H1 (cell line): ENCODE measurements at regions not wholly inside any gene's neighbourhood (a gene's known extent, or its start where the extent isn't known, plus 50 kb on each side); places are given as distances from the start of the nearest gene placed in this dataset.

Source experiments
- CTCF ChIA-PET: fragments of 300-600 bp; sonication (Branson Sonifier 250); formaldehyde crosslinking; loops from one replicate; lab custom pipeline; 2021; ENCODE audit not compliant: partially characterized antibody; lab: Charles Lee
- POLR2A ChIA-PET: fragments of 300-600 bp; sonication (Branson Sonifier 250); formaldehyde crosslinking; loops from one replicate; lab custom pipeline; 2021; ENCODE audit warnings: inconsistent platforms; ENCODE audit not compliant: partially characterized antibody; lab: Charles Lee
- DNase-seq, 2 experiments: peaks; one replicate each; pipeline versions ENCODE4 v3.0.0 to v3.0.0-alpha.2; 2010 to 2022; ENCODE audit warnings: low spot score in 2 of 2, low read depth in 1 of 2, mixed read lengths in 1 of 2
- FAIRE-seq: peaks from 2 replicates; lab custom pipeline; 2011; peaks lifted over from hg19 to GRCh38; lab: Jason Lieb, UNC
- H2AFZ ChIP-seq: 2 replicates; pipeline ENCODE4 v1.8.1; 2012; ENCODE audit warnings: low read length, inconsistent platforms
- H2AK5ac ChIP-seq: 2 replicates; pipeline ENCODE4 v1.6.1; 2013; ENCODE audit warnings: low read depth, low read length
- H2BK120ac ChIP-seq: replicated peaks from 2 replicates; pipeline ENCODE3; 2013; ENCODE audit warnings: low read depth, low read length, inconsistent platforms
- H2BK12ac ChIP-seq: 2 replicates; pipeline ENCODE4 v1.6.1; 2013; ENCODE audit warnings: low read depth, low read length
- H2BK15ac ChIP-seq: 2 replicates; pipeline ENCODE4 v1.6.1; 2013; ENCODE audit warnings: low read length
- H2BK20ac ChIP-seq: 2 replicates; pipeline ENCODE4 v1.6.1; 2013; ENCODE audit warnings: low read length
- H2BK5ac ChIP-seq: 2 replicates; pipeline ENCODE4 v1.6.1; 2013; ENCODE audit warnings: low read depth, low read length
- H3K14ac ChIP-seq: 2 replicates; pipeline ENCODE4 v1.6.1; 2013; ENCODE audit warnings: inconsistent platforms; ENCODE audit not compliant: insufficient read length
- H3K18ac ChIP-seq: 2 replicates; pipeline ENCODE4 v1.6.1; 2013; ENCODE audit warnings: low read length; ENCODE audit errors: extremely low read depth
- H3K23ac ChIP-seq: 2 replicates; pipeline ENCODE4 v1.6.1; 2013; ENCODE audit warnings: inconsistent platforms; ENCODE audit not compliant: insufficient read length
- H3K23me2 ChIP-seq: 2 replicates; pipeline ENCODE4 v1.6.1; 2013; ENCODE audit warnings: low read depth, low read length
- H3K27ac ChIP-seq: 2 replicates; pipeline ENCODE4 v1.6.1; 2011; ENCODE audit warnings: low read depth, low read length, inconsistent platforms
- H3K27me3 ChIP-seq, 4 experiments: replicated peaks in 1 of 4; 1 replicate in 1 of 4; 2 replicates in 3 of 4; pipeline versions ENCODE4 v1.6.1 to v1.8.1; 2011 to 2013; ENCODE audit warnings: low read length in 3 of 4, mild to moderate bottlenecking in 3 of 4, inconsistent platforms in 2 of 4, mixed read lengths in 2 of 4, moderate library complexity in 1 of 4; ENCODE audit not compliant: control insufficient read depth in 3 of 4, insufficient read depth in 3 of 4; ENCODE audit errors: extremely low read depth in 1 of 4
- H3K36me3 ChIP-seq, 4 experiments: 2 replicates each; pipeline versions ENCODE4 v1.6.1 to v1.8.1; 2011 to 2013; ENCODE audit warnings: mild to moderate bottlenecking in 4 of 4, low read length in 3 of 4, moderate library complexity in 2 of 4, control low read depth in 1 of 4, inconsistent platforms in 1 of 4; ENCODE audit not compliant: insufficient read depth in 4 of 4, control insufficient read depth in 2 of 4
- H3K4ac ChIP-seq: replicated peaks from 2 replicates; pipeline ENCODE3; 2013; ENCODE audit warnings: low read length, low read depth, mixed read lengths, inconsistent platforms; ENCODE audit not compliant: insufficient read length
- H3K4me1 ChIP-seq, 4 experiments: replicated peaks in 1 of 4; 1 replicate in 1 of 4; 2 replicates in 3 of 4; pipeline versions ENCODE4 v1.6.1 to v1.8.1; 2011 to 2013; ENCODE audit warnings: low read length in 3 of 4, inconsistent platforms in 2 of 4, mixed read lengths in 1 of 4; ENCODE audit not compliant: insufficient read depth in 4 of 4, control insufficient read depth in 3 of 4
- H3K4me2 ChIP-seq, 2 experiments: 2 replicates each; pipeline versions ENCODE4 v1.6.1 to v1.8.1; 2011 to 2013; ENCODE audit warnings: low read depth in 2 of 2, low read length in 2 of 2, control low read depth in 1 of 2, inconsistent platforms in 1 of 2, mild to moderate bottlenecking in 1 of 2; ENCODE audit not compliant: insufficient read depth in 1 of 2
- H3K4me3 ChIP-seq, 4 experiments: fragments of 200-600, 300-600 bp in 1 of 4; sonication (generic), shearing (Covaris generic), sonication (Bioruptor Twin) in 1 of 4; 2 replicates each; pipeline versions ENCODE4 v1.5.1 to v1.8.1; 2011 to 2016; ENCODE audit warnings: low read length in 4 of 4, low read depth in 3 of 4, control low read depth in 2 of 4, inconsistent platforms in 2 of 4, mild to moderate bottlenecking in 2 of 4, mixed read lengths in 1 of 4, moderate library complexity in 1 of 4; ENCODE audit not compliant: insufficient read depth in 2 of 4; ENCODE audit errors: extremely low read depth in 1 of 4
- H3K56ac ChIP-seq: replicated peaks from 2 replicates; pipeline ENCODE3; 2013; ENCODE audit warnings: low read depth, mild to moderate bottlenecking, mixed read lengths, low read length, inconsistent platforms; ENCODE audit not compliant: insufficient read length
- H3K79me1 ChIP-seq: 2 replicates; pipeline ENCODE4 v1.6.1; 2013; ENCODE audit warnings: low read depth, low read length, control low read depth
- H3K79me2 ChIP-seq, 2 experiments: 2 replicates each; pipeline versions ENCODE4 v1.6.1 to v1.8.1; 2012 to 2013; ENCODE audit warnings: low read length in 2 of 2, mild to moderate bottlenecking in 2 of 2, inconsistent platforms in 1 of 2; ENCODE audit not compliant: insufficient read depth in 2 of 2, control insufficient read depth in 1 of 2
- H3K9ac ChIP-seq, 4 experiments: replicated peaks in 1 of 4; 1 replicate in 1 of 4; 2 replicates in 3 of 4; pipeline versions ENCODE4 v1.6.1 to v1.8.1; 2011 to 2013; ENCODE audit warnings: low read depth in 3 of 4, low read length in 3 of 4, control low read depth in 2 of 4, mild to moderate bottlenecking in 2 of 4, moderate library complexity in 2 of 4, inconsistent platforms in 1 of 4; ENCODE audit errors: extremely low read depth in 1 of 4
- H3K9me3 ChIP-seq, 2 experiments: 2 replicates each; pipeline versions ENCODE4 v1.6.1 to v1.8.1; 2012 to 2013; ENCODE audit warnings: mild to moderate bottlenecking in 2 of 2, moderate library complexity in 2 of 2, control low read depth in 1 of 2, inconsistent platforms in 1 of 2, low read depth in 1 of 2, low read length in 1 of 2, mixed read lengths in 1 of 2; ENCODE audit not compliant: insufficient read depth in 2 of 2
- H4K20me1 ChIP-seq, 2 experiments: replicated peaks in 1 of 2; 2 replicates each; pipeline versions ENCODE3 to v1.8.1; 2011 to 2013; ENCODE audit warnings: inconsistent platforms in 2 of 2, low read length in 2 of 2, mild to moderate bottlenecking in 1 of 2; ENCODE audit not compliant: insufficient read depth in 2 of 2, control insufficient read depth in 1 of 2
- H4K5ac ChIP-seq: 2 replicates; pipeline ENCODE4 v1.6.1; 2013; ENCODE audit warnings: low read length, low read depth, mixed read lengths, inconsistent platforms; ENCODE audit not compliant: insufficient read length
- H4K8ac ChIP-seq: 2 replicates; pipeline ENCODE4 v1.8.0; 2013; ENCODE audit warnings: mild to moderate bottlenecking, moderate library complexity, low read length, inconsistent platforms; ENCODE audit not compliant: insufficient read depth; ENCODE audit errors: extremely low read depth
- H4K91ac ChIP-seq: replicated peaks from 2 replicates; pipeline ENCODE3; 2013; ENCODE audit warnings: low read length, mixed read lengths, inconsistent platforms; ENCODE audit not compliant: insufficient read length
- GABPA ChIP-seq: IDR thresholded peaks from 2 replicates; pipeline ENCODE4 v1.6.1; 2011; ENCODE audit warnings: mild to moderate bottlenecking, low read length, moderate library complexity, borderline replicate concordance; ENCODE audit not compliant: insufficient read depth
- JUND ChIP-seq: IDR thresholded peaks from 2 replicates; pipeline ENCODE4 v1.6.1; 2011; ENCODE audit warnings: mild to moderate bottlenecking, improper control_type of control experiment, low read length
- KDM1A ChIP-seq: fragments of 200-600, 300-600 bp; sonication (generic); IDR thresholded peaks from 2 replicates; pipeline ENCODE4 v1.7.1; 2016; ENCODE audit warnings: mild to moderate bottlenecking, low read length, borderline replicate concordance
- KDM4A ChIP-seq: IDR thresholded peaks from one replicate; pipeline ENCODE4 v1.7.1; 2012; ENCODE audit warnings: low read depth, mild to moderate bottlenecking, moderate library complexity, low read length, inconsistent platforms; ENCODE audit not compliant: severe bottlenecking
- KDM5A ChIP-seq: fragments of 200-600 bp; IDR thresholded peaks from 2 replicates; pipeline ENCODE4 v1.7.1; 2012; ENCODE audit warnings: mild to moderate bottlenecking, low read length, inconsistent platforms, mixed read lengths
- SAP30 ChIP-seq: fragments of 300-600 bp; sonication (generic); IDR thresholded peaks from 2 replicates; pipeline ENCODE4 v1.7.1; 2012; ENCODE audit warnings: low read length, moderate library complexity, mild to moderate bottlenecking, inconsistent platforms; ENCODE audit not compliant: insufficient read depth, insufficient replicate concordance
- SIX5 ChIP-seq: IDR thresholded peaks from 2 replicates; pipeline ENCODE4 v1.6.1; 2011; ENCODE audit warnings: mild to moderate bottlenecking, low read depth, low read length
- TAF1 ChIP-seq: IDR thresholded peaks from 2 replicates; pipeline ENCODE4 v1.6.1; 2011; ENCODE audit warnings: mild to moderate bottlenecking, low read depth, low read length
- TBP ChIP-seq: IDR thresholded peaks from 2 replicates; pipeline ENCODE4 v1.6.1; 2011; ENCODE audit warnings: low read depth, low read length, improper control_type of control experiment
- YY1 ChIP-seq: IDR thresholded peaks from 2 replicates; pipeline ENCODE4 v1.6.1; 2011; ENCODE audit warnings: low read depth, mild to moderate bottlenecking, low read length
- WGBS, 2 experiments: shearing (Covaris generic) in 1 of 2; methylation state at CpG; one replicate each; pipeline versions ENCODE4 v1.1.6 to v1.1.7; 2013 to 2015; ENCODE audit warnings: low lambda C conversion rate in 2 of 2, mixed read lengths in 2 of 2, inconsistent platforms in 1 of 2, low coverage in 1 of 2, missing lambda C conversion rate in 1 of 2; ENCODE audit not compliant: insufficient replicate concordance in 2 of 2, insufficient coverage in 1 of 2, insufficient read length in 1 of 2; ENCODE audit errors: extremely low coverage in 1 of 2, missing lambda C conversion rate in 1 of 2; 5-methylcytosine and 5-hydroxymethylcytosine counted together

DNA sequence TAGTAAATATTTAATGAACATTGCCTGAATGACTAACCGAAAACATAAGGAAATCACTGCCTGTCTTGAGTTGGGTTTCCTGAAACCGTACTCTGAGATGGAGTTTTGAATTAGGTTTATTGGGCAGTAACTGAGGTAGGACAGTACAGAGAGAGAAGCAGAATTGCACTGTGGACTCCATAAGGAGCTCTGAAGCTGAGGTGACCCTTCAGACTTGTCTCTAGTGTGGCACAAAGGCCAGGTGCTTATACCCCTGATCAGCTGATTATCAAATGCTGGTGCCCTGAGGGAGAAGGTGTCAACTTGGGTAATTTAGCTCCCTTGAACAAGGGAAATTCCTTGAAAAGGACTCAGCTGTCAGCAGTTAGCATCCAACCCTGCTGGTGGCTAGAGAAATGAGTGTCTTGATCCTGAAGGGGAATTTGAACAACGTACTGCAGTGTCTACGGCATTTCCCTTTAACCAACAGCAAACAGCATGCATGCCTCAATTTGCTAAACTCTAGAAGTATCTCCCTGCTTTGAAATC, 135.0 kb upstream of the SMARCA2 start:
- no peak overlapping the region for H4K91ac ChIP-seq
- no peak overlapping the region for H2BK15ac ChIP-seq
- H2AFZ ChIP-seq, result no peak overlapping the region
- ChIA-PET CTCF (interaction anchor here (1.7 kb wide), 1 partner anchor 11 kb away, joined by 7 read pairs; no protein-coding TSS in a partner anchor), POLR2A (no interaction called here)
- no peak overlapping the region for H4K5ac ChIP-seq
- no peak overlapping the region for H2AK5ac ChIP-seq
- H3K27ac ChIP-seq, result no peak overlapping the region
- H4K8ac ChIP-seq, result no peak overlapping the region
- no peak overlapping the region for H2BK20ac ChIP-seq
- H3K14ac ChIP-seq, result no peak overlapping the region
- H3K27me3 ChIP-seq, result no peaks in the 10 kb centered on the region
- WGBS, 2 experiments, result 91% methylated on average over 4 of the region's 4 CpGs; no CpG with 5 or more reads in 1 of the 2 experiments
- no peaks in the 10 kb centered on the region for H3K79me2 ChIP-seq
- H3K9ac ChIP-seq, result no peak overlapping the region
- no peak overlapping the region for H3K4ac ChIP-seq
- H3K4me3 ChIP-seq, result no peak overlapping the region
- no peak overlapping the region for H3K18ac ChIP-seq
- no peaks in the 10 kb centered on the region for H3K9me3 ChIP-seq
- no peaks in the 10 kb centered on the region for H4K20me1 ChIP-seq
- no peak overlapping the region for H2BK12ac ChIP-seq
- no peak for DNase-seq
- H3K4me2 ChIP-seq, result no peak overlapping the region
- H2BK120ac ChIP-seq, result no peak overlapping the region
- H3K56ac ChIP-seq, result no peak overlapping the region
- no peak for FAIRE-seq
- H3K36me3 ChIP-seq, result no peaks in the 10 kb centered on the region
- no peaks in the 10 kb centered on the region; the same call in 1 of the 2 replicates for H3K23me2 ChIP-seq
- H3K23ac ChIP-seq, result no peak overlapping the region
- TF ChIP-seq JUND (no peak), YY1 (no peak), TBP (no peak), GABPA (no peak), KDM1A (no peak), TAF1 (no peak), KDM4A (no peak), SIX5 (no peak), SAP30 (no peak), KDM5A (no peak)
- no peak overlapping the region for H2BK5ac ChIP-seq
- no peaks in the 10 kb centered on the region for H3K79me1 ChIP-seq
- H3K4me1 ChIP-seq, result no peaks in the 10 kb centered on the region
